ENCODE measurements at regions not wholly inside any gene's neighbourhood (a gene's known extent, or its start where the extent isn't known, plus 50 kb on each side); places are given as distances from the start of the nearest gene placed in this dataset.

- TF ChIP-seq CTCF (IDR thresholded peaks at IDR 0.05), result no peak
- no peak for TF ChIP-seq POLR2A (IDR thresholded peaks at IDR 0.05; ENCODE audit: low read depth)
These were observed 104.6 kb upstream of the PLEKHG1 start for GRCh38 chr6:150495126-150495525.

All from esophagus muscularis mucosa (tissue), 3 donors.